ENCODE measurements at regions not wholly inside any gene's neighbourhood (a gene's known extent, or its start where the extent isn't known, plus 50 kb on each side); places are given as distances from the start of the nearest gene placed in this dataset.

DNA sequence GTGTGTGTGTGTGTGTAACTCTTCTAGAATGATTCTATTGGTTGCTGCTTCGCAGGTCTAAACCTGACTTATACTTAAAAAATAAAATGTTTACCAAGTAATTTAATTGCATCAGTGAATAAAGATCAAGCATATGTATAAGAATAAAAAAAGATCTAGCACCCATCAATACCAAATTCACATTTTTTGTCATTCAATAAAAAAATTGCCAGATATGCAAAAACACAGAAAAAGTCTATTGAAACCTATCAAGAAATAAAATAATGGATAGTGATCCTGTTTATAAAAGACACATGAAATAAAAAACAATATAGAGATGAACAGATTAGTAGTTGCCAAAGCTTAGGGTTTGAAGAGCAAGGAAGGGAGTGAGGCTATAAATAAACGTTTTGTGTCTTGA lies 2095.0 kb upstream of the ACO1 start:
- Histone ChIP-seq H4K5ac (ENCODE audit: insufficient read length, low read depth, low read length) (no peak overlapping the region), H3K9ac (replicated peaks in 1 of 4; ENCODE audit: extremely low read depth in 1 of 4, low read depth in 3 of 4, low read length in 3 of 4) (no peak overlapping the region), H2BK15ac (ENCODE audit: low read length) (no peak overlapping the region), H3K4ac (replicated peaks; ENCODE audit: insufficient read length, low read depth, low read length) (no peak overlapping the region), H3K9me3 (ENCODE audit: insufficient read depth in 2 of 2, low read depth in 1 of 2, low read length in 1 of 2) (no peaks in the 10 kb centered on the region), H2BK120ac (replicated peaks; ENCODE audit: low read depth, low read length) (no peak overlapping the region), H3K79me2 (ENCODE audit: control insufficient read depth in 1 of 2, insufficient read depth in 2 of 2, low read length in 2 of 2) (no peaks in the 10 kb centered on the region), H4K20me1 (replicated peaks in 1 of 2; ENCODE audit: control insufficient read depth in 1 of 2, insufficient read depth in 2 of 2, low read length in 2 of 2) (no peaks in the 10 kb centered on the region), H3K23ac (ENCODE audit: insufficient read length) (no peak overlapping the region), H3K4me2 (ENCODE audit: insufficient read depth in 1 of 2, low read depth in 2 of 2, low read length in 2 of 2) (no peak overlapping the region), H3K56ac (replicated peaks; ENCODE audit: insufficient read length, low read depth, low read length) (no peak overlapping the region), H3K18ac (ENCODE audit: extremely low read depth, low read length) (no peak overlapping the region), H4K91ac (replicated peaks; ENCODE audit: insufficient read length, low read length) (no peak overlapping the region), H3K79me1 (ENCODE audit: low read depth, low read length) (no peaks in the 10 kb centered on the region), H3K4me3 (ENCODE audit: extremely low read depth in 1 of 4, insufficient read depth in 2 of 4, low read depth in 3 of 4, low read length in 4 of 4) (no peak overlapping the region), H2BK20ac (ENCODE audit: low read length) (no peak overlapping the region), H2AFZ (ENCODE audit: low read length) (no peak overlapping the region), H4K8ac (ENCODE audit: extremely low read depth, insufficient read depth, low read length) (no peak overlapping the region), H3K4me1 (replicated peaks in 1 of 4; ENCODE audit: control insufficient read depth in 3 of 4, insufficient read depth in 4 of 4, low read length in 3 of 4) (no peaks in the 10 kb centered on the region), H3K14ac (ENCODE audit: insufficient read length) (no peak overlapping the region), H3K27me3 (replicated peaks in 1 of 4; ENCODE audit: control insufficient read depth in 3 of 4, extremely low read depth in 1 of 4, insufficient read depth in 3 of 4, low read length in 3 of 4) (no peaks in the 10 kb centered on the region), H2BK5ac (ENCODE audit: low read depth, low read length) (no peak overlapping the region), H2AK5ac (ENCODE audit: low read depth, low read length) (no peak overlapping the region), H2BK12ac (ENCODE audit: low read depth, low read length) (no peak overlapping the region), H3K23me2 (ENCODE audit: low read depth, low read length) (no peaks in the 10 kb centered on the region), H3K27ac (ENCODE audit: low read depth, low read length) (no peak overlapping the region), H3K36me3 (ENCODE audit: control insufficient read depth in 2 of 4, insufficient read depth in 4 of 4, low read length in 3 of 4) (no peaks in the 10 kb centered on the region)
- DNase-seq (ENCODE audit: low read depth in 1 of 2, low spot score in 2 of 2) (no peak), FAIRE-seq (no peak)
- WGBS, 2 experiments (ENCODE audit: extremely low coverage in 1 of 2, insufficient coverage in 1 of 2, insufficient read length in 1 of 2, insufficient replicate concordance in 2 of 2, low coverage in 1 of 2, low lambda C conversion rate in 2 of 2, missing lambda C conversion rate in 1 of 2) = 93% methylated on average over 2 of the region's 2 CpGs; no CpG with 5 or more reads in 1 of the 2 experiments
- POLR2A ChIA-PET (ENCODE audit: partially characterized antibody) = no interaction called here
- CTCF ChIA-PET (ENCODE audit: partially characterized antibody) = no interaction called here
- TF ChIP-seq GABPA (IDR thresholded peaks at IDR 0.05; ENCODE audit: borderline replicate concordance, insufficient read depth, low read length) (no peak), TBP (IDR thresholded peaks at IDR 0.05; ENCODE audit: low read depth, low read length) (no peak), ZNF274 (IDR thresholded peaks at IDR 0.05; ENCODE audit: borderline replicate concordance, extremely low read depth, low read length) (no peak), RFX5 (IDR thresholded peaks at IDR 0.05; ENCODE audit: borderline replicate concordance, low read depth, low read length) (no peak), CHD2 (IDR thresholded peaks at IDR 0.05; ENCODE audit: low read length) (no peak), SP4 (IDR thresholded peaks at IDR 0.05; ENCODE audit: low read length) (no peak), NANOG (IDR thresholded peaks at IDR 0.05; ENCODE audit: insufficient read depth, low read depth, low read length, poor library complexity, severe bottlenecking) (no peak), BCL11A (IDR thresholded peaks at IDR 0.05; ENCODE audit: low read depth in 2 of 2, low read length in 2 of 2) (no peak), EZH2 (IDR thresholded peaks at IDR 0.05; ENCODE audit: low read depth, low read length, severe bottlenecking) (no peak), SP1 (IDR thresholded peaks at IDR 0.05; ENCODE audit: low read depth, low read length) (no peak), CTBP2 (IDR thresholded peaks at IDR 0.05; ENCODE audit: borderline replicate concordance, insufficient read depth, insufficient read length, low read length) (no peak)
- TF ChIP-seq, protein P1, sequence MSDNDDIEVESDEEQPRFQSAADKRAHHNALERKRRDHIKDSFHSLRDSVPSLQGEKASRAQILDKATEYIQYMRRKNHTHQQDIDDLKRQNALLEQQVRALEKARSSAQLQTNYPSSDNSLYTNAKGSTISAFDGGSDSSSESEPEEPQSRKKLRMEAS (IDR thresholded peaks at IDR 0.05) = no peak
